GM12801 (cell line): ENCODE measurements at regions not wholly inside any gene's neighbourhood (a gene's known extent, or its start where the extent isn't known, plus 50 kb on each side); places are given as distances from the start of the nearest gene placed in this dataset.

Experiments used
- CTCF ChIP-seq: IDR thresholded peaks from one replicate; pipeline ENCODE4 v1.5.1; 2011; ENCODE audit warnings: control low read depth; ENCODE audit not compliant: insufficient read length; ENCODE audit errors: extremely low read depth

DNA sequence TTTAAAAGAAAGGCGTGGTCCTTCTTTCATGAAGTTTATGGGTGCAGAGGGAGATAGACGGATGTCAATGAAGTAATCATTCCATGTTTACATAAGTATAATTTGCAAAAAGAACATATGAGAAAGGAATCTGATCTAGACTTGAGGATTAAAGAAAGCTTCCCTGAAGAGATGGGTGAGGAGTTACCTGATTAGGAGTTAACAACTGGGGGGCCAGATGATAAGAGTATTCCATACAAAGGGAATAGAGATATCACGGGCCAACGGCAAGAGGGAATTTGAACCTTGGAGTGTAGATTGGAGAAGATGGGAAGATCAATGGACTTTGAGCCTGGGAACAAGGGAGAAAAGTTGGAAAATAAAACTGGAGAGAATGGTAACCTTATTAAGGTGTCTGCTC, 1959.9 kb upstream of the WWC1 start:
- TF ChIP-seq CTCF, result no peak

DNA sequence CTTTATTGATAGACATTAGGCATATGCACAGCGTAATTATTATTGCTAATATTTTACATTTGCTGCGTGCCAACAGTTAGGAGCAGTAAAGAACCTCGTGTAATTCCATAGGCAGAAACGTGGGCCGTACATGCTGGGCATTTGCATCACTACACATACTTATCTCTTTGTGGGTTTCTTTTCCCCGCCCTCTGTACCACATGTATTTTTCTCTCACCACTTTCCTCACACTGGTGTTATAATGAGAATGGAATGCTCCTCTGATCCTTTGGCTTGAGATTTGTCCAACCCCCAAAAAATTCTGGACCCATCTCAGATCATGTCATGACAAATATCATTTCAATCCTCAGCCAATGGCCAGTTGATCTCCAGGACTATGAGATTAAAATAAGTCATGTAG, 1952.6 kb upstream of the WWC1 start:
- no peak for TF ChIP-seq CTCF

GRCh38 chr5:166340039-166340438, 1951.4 kb upstream of the WWC1 start:
- no peak for TF ChIP-seq CTCF

GRCh38 chr5:166341740-166342337, 1949.6 kb upstream of the WWC1 start:
- TF ChIP-seq CTCF, result no peak

DNA sequence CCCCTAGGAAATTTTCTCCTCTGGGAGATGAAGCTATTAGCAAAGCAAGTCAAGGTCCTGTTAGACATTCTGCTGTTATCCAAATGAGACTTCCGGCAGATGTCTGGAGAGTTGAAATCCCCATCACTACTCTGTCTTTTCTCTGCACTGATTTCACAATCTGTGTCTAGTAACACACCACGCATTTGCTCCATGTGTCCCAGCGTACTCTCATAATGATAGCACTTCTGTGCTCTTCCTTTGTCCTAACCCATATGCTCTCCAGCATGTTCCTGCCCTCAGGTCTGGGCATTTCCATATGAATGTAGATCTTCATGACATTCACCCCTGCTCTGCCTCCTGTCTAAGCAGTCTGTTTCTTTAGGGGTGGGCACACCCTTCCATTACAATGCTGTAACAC, 1949.0 kb upstream of the WWC1 start:
- no peak for TF ChIP-seq CTCF

DNA sequence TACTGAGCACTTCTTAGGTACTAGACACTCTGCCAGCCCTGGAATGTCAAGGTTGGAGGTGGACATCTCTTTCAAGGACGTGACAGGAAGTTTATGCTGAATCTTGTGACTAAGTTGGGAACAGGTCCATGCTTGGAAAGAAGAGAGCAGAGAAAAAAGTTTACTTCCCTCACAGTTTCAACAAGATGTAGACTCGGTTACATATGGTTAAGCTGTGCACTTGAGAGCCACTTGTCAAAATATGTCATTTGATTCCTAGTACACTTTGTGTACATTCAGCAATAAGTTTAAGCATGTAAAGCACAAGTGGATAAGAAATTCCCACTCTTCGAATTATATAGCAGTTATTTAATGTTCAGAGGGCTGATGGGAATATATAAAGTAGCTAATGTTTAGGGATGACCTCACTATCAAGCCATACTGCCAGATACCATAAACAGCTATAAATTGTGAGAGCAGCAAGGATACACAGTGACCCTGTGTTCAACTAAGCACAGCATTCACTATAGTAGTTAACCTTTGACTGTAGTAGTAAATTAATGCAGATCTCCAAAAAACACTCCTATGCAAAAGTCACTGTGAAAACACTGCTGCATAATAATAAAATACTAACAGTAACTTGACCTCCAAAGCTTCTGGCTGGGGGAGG, 1944.6 kb upstream of the WWC1 start:
- TF ChIP-seq CTCF, result no peak

GRCh38 chr5:166349046-166349445, 1942.4 kb upstream of the WWC1 start:
- no peak for TF ChIP-seq CTCF
